GM12872 (cell line): ENCODE measurements at regions not wholly inside any gene's neighbourhood (a gene's known extent, or its start where the extent isn't known, plus 50 kb on each side); places are given as distances from the start of the nearest gene placed in this dataset.

Source experiments
- TF ChIP-seq, protein P1 (sequence below): IDR thresholded peaks from 3 replicates; pipeline ENCODE4 v1.5.1; 2011; ENCODE audit warnings: low read depth, mild to moderate bottlenecking, low read length, moderate library complexity; ENCODE audit not compliant: insufficient read depth

DNA sequence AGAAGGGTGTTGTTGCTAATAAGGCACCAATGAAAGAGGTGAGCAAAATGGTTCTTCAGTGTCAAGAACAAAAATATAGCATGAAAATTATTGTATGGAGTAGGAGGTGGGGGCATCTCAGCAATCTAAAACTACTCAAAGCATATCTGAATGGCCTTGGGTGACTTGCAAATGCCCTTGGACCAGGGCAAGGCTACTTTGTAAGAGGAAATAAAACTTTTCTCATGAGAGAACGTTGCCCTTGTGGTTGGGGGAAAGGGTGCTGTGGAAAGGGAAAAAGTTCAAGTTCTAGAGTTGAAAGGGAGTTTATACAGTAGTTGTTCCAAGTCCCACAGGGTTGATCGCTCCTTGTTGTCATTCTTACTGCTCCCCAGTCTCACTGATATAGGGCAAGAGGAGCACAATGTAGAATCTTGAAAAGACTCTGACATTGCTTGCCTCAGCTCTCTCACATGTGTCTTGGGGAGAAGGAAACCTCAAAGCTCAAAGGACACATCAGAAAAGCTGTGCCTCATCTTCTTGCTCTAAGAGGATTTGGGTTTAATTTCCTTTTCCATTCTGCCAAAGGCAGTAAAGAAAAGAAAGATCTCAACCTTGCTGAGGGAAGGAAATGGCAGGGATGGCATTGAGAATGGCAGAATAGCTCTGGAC is 270.5 kb downstream of the DUSP6 start:
- TF ChIP-seq, protein P1, sequence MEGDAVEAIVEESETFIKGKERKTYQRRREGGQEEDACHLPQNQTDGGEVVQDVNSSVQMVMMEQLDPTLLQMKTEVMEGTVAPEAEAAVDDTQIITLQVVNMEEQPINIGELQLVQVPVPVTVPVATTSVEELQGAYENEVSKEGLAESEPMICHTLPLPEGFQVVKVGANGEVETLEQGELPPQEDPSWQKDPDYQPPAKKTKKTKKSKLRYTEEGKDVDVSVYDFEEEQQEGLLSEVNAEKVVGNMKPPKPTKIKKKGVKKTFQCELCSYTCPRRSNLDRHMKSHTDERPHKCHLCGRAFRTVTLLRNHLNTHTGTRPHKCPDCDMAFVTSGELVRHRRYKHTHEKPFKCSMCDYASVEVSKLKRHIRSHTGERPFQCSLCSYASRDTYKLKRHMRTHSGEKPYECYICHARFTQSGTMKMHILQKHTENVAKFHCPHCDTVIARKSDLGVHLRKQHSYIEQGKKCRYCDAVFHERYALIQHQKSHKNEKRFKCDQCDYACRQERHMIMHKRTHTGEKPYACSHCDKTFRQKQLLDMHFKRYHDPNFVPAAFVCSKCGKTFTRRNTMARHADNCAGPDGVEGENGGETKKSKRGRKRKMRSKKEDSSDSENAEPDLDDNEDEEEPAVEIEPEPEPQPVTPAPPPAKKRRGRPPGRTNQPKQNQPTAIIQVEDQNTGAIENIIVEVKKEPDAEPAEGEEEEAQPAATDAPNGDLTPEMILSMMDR, result no peak

- TF ChIP-seq, protein P1, result no peak
Observed at GRCh38 chr12:89080793-89081465, 271.4 kb downstream of the DUSP6 start.

- TF ChIP-seq, protein P1, result no peak
Observed at GRCh38 chr12:89075880-89076540, 276.3 kb downstream of the DUSP6 start.

GRCh38 chr12:89073659-89074058 is 278.6 kb downstream of the DUSP6 start:
- TF ChIP-seq, protein P1, result no peak

DNA sequence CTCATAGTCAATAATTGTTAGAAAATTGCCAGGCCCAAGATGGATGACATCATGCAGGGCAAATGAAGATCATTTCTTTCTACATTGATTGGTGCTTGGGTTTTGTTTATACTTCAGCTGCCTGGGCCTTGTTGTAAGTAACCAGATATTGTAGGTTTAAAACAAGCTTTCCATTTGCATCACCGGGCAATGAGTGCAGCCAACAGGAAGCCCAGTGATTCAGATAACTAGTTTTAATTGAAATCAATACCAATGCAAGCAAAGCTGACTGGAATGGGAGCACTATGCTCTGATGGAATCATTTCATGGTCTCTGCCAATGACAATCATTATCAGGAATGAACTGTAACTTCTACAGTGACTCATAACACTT is 279.3 kb downstream of the DUSP6 start:
- TF ChIP-seq, protein P1, result no peak

DNA sequence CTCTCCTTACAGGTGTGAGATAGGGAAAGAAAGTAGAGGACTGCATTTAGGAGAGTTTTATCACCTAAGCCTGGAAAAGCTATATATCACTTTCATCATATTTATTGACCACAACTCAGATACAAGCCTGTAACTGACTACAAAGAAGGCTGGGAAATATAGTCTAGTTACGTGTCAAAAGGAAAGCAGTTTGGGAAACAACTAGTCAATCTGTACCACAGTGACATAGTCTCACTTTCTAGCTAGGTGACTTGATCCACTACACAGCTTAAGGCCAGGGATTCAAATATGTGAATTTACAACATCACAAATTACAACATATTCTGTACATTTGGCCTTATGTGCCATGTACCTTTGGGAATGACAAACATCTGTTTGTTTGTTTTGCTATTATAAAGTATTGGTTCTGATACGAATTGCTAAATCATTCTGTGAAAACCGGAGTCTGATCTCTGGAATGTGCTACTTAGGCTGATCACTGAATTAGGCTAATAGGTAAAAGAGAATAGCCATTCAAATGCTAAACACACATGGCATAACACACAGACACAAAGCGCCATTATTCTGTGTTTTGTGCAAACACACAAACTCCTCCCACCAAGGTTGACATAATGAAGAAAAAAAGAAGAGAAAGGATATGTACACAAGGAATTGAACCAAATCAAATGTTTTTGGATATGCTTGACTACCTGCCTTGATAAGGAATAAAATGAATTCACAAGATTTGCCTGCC is 279.8 kb downstream of the DUSP6 start:
- TF ChIP-seq, protein P1, result no peak

DNA sequence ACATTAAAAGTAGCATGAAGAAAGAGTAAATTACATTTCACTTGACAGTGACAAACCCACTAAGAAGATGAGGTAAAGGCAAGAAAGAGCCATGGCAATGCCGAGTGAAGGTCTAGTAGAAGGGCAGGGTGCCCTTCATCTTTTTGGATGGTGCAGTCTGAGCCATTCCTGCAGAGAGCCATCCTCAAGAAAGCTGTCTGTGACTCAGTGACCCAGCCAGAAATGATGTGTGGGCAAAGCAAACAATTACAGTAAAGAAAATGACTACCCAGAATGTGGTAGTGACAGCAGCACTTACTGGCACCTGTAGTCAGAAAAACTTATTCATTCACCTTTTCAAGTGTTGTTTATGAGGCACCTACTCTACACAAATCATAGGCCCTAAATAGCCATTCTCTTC is 281.7 kb downstream of the DUSP6 start:
- TF ChIP-seq, protein P1, result no peak
